A673 (cell line): ENCODE measurements at regions not wholly inside any gene's neighbourhood (a gene's known extent, or its start where the extent isn't known, plus 50 kb on each side); places are given as distances from the start of the nearest gene placed in this dataset.
A peak's percentile ranks its signal among the peaks of the same experiment; 100 is the strongest.

Source experiments
- BruUV-seq: library from RNA; stranded (reverse); fragments of 400-500 nt; replicated peaks from 2 replicates; lab custom pipeline; 2021; lab: Mats Ljungman, UMichigan
- CTCF ChIA-PET: fragments of 300-600 bp; sonication (Branson Sonifier 250); formaldehyde crosslinking; loops from one replicate; lab custom pipeline; 2022; ENCODE audit warnings: antibody characterized with exemption; lab: Charles Lee
- POLR2A ChIA-PET: fragments of 300-600 bp; sonication (Branson Sonifier 250); formaldehyde crosslinking; loops from one replicate; lab custom pipeline; 2022; ENCODE audit warnings: antibody characterized with exemption; ENCODE audit not compliant: low non-redundant PET; lab: Charles Lee
- DNase-seq: peaks from one replicate; pipeline ENCODE4 v3.0.0-alpha.2; 2015; ENCODE audit warnings: low spot score
- H3K27ac ChIP-seq: fragments of 200-600 bp; sonication (generic); 2 replicates; pipeline ENCODE4 v1.5.1; 2016; ENCODE audit warnings: mixed run types, low read depth, mild to moderate bottlenecking, mixed read lengths, antibody characterized with exemption, low read length; ENCODE audit not compliant: poor library complexity, severe bottlenecking
- H3K27me3 ChIP-seq: fragments of 200-600 bp; sonication (generic); replicated peaks from 2 replicates; pipeline ENCODE4 v1.6.1; 2017; ENCODE audit warnings: mixed run types, low read depth, mild to moderate bottlenecking, mixed read lengths, antibody characterized with exemption, low read length; ENCODE audit not compliant: insufficient read depth, poor library complexity
- H3K36me3 ChIP-seq: fragments of 200-600 bp; sonication (generic); 2 replicates; pipeline ENCODE4 v1.6.1; 2016; ENCODE audit warnings: mixed run types, mild to moderate bottlenecking, mixed read lengths, antibody characterized with exemption, low read length; ENCODE audit not compliant: insufficient read depth, poor library complexity, severe bottlenecking
- H3K4me1 ChIP-seq: fragments of 200-600 bp; sonication (generic); 2 replicates; pipeline ENCODE4 v1.6.1; 2017; ENCODE audit warnings: mixed run types, mild to moderate bottlenecking, mixed read lengths, antibody characterized with exemption, low read length; ENCODE audit not compliant: insufficient read depth, poor library complexity, severe bottlenecking
- H3K4me3 ChIP-seq: fragments of 200-600 bp; sonication (generic); 2 replicates; pipeline ENCODE4 v1.5.1; 2016; ENCODE audit warnings: low read depth, mixed run types, mild to moderate bottlenecking, mixed read lengths, low read length; ENCODE audit not compliant: poor library complexity, severe bottlenecking
- H3K9me3 ChIP-seq: fragments of 200-600 bp; sonication (generic); 2 replicates; pipeline ENCODE4 v1.6.1; 2016; ENCODE audit warnings: mixed run types, low read depth, mild to moderate bottlenecking, mixed read lengths, antibody characterized with exemption, low read length; ENCODE audit not compliant: poor library complexity, severe bottlenecking
- CTCF ChIP-seq: fragments of 300-800, 200-600 bp; sonication (generic); conservative IDR thresholded peaks from 2 replicates; pipeline ENCODE4 v1.5.1; 2017; ENCODE audit warnings: low read depth, mild to moderate bottlenecking, antibody characterized with exemption, low read length, moderate library complexity, mixed read lengths
- EZH2 ChIP-seq: fragments of 200-600 bp; sonication (generic); IDR thresholded peaks from 2 replicates; pipeline ENCODE4 v1.6.1; 2017; ENCODE audit warnings: borderline replicate concordance, low read depth, mild to moderate bottlenecking, mixed read lengths, antibody characterized with exemption, low read length; ENCODE audit not compliant: poor library complexity, severe bottlenecking
- intact Hi-C: fragments of 100-400 bp; cut with micrococcal nuclease; formaldehyde crosslinking; loops from one replicate; pipeline ENCODE4 v1.10.0; 2022; ENCODE audit not compliant: unreplicated experiment

DNA sequence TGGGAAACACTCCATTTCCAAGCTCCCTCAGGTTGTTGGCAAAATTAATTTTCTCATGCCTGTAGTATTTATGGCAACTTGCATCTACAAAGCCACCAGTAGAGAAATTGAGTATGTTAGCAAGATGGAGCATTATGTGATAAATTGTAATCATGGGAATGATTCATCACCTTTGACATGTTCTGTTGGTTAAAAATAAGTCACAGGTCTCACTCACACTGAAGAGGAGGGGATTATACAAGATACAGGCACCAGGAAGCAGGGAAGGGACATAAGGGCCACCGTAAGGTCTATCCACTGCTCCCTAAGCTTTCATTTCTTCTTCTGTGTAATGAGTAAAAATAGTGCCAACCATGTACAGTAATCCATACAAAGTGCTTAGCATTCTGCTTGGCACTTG is 313.0 kb downstream of the GBA3 start:
- POLR2A ChIA-PET = no interaction called here
- Histone ChIP-seq H3K4me1 (no peaks in the 10 kb centered on the region), H3K9me3 (peaks cover 5% of the 10 kb centered on the region), H3K27ac (no peak overlapping the region), H3K36me3 (no peaks in the 10 kb centered on the region), H3K27me3 (no peaks in the 10 kb centered on the region), H3K4me3 (no peak overlapping the region)
- intact Hi-C loops = no loop called here
- no TSS peak for BruUV-seq
- CTCF ChIA-PET = no interaction called here
- TF ChIP-seq CTCF = no peak
- TF ChIP-seq EZH2 = no peak
- no peak for DNase-seq

- Histone ChIP-seq H3K27me3 (no peaks in the 10 kb centered on the region), H3K36me3 (no peaks in the 10 kb centered on the region), H3K9me3 (no peaks in the 10 kb centered on the region), H3K4me3 (no peak overlapping the region), H3K4me1 (no peaks in the 10 kb centered on the region), H3K27ac (no peak overlapping the region)
- POLR2A ChIA-PET = no interaction called here
- intact Hi-C loops = no loop called here
- DNase-seq = no peak
- CTCF ChIA-PET = no interaction called here
- no TSS peak for BruUV-seq
- TF ChIP-seq EZH2 (no peak), CTCF (no peak)
Observed at GRCh38 chr4:23001478-23001877, 308.7 kb downstream of the GBA3 start.

- ChIA-PET POLR2A (no interaction called here), CTCF (interaction anchor here (0.5 kb wide), 1 partner anchor 1516 kb away, joined by 4 read pairs; no protein-coding TSS in a partner anchor)
- BruUV-seq = no TSS peak
- 0 out of 2 replicates have a peak, but pooled peaks have one; percentile 10 for TF ChIP-seq CTCF
- no peak for TF ChIP-seq EZH2
- Histone ChIP-seq H3K9me3 (no peaks in the 10 kb centered on the region), H3K4me3 (no peak overlapping the region), H3K4me1 (no peaks in the 10 kb centered on the region), H3K36me3 (no peaks in the 10 kb centered on the region), H3K27me3 (no peaks in the 10 kb centered on the region), H3K27ac (no peak overlapping the region)
- DNase-seq = peak; percentile 2
- intact Hi-C loops = no loop called here
Observed at GRCh38 chr4:22999419-22999818, 306.7 kb downstream of the GBA3 start.
